ENCODE measurements at regions not wholly inside any gene's neighbourhood (a gene's known extent, or its start where the extent isn't known, plus 50 kb on each side); places are given as distances from the start of the nearest gene placed in this dataset.

DNA sequence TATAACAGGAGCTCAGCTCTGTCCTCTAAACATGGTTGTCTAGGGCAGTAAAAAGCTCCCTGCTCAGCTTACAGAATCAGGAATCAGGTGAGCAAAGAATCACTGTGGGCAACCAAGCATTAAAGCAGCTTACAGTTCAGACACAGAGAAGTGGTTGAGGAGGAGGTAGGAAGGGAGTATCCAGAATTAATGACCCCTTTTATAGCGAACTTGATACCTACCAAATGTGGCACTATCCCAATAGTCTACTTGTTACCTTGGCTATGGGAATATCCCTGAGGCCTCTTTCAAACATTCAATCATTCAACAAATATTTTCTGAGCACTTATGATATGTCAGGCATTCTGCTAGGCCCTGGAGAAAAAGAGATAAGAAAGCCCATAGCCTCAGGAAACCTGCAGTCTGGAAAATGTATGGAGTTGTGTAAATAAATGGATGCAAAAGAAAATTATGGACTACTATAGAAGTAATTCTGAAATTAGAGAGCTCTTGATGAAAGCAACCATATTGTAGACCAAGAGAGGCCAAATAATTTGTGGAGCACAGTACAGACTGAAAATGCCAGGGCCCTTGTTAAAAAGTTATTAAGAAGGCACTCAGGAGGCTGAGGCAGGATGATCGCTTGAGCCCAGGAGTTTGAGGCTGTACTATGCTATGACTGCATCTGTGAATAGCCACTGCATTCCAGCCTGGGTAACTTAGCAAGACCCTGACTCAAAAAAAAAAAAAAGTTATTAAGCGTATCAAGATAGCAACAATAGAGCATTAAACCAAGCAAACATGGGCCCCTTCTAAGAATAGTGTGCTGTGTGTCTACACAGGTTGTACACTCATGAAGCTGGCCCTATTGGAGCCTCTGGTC lies 134.0 kb upstream of the CPSF6 start:
- peaks cover 0 to 4% (median 3%) of the 10 kb centered on the region in 3 donors for H3K4me1 Mint-ChIP-seq
- H3K27me3 Mint-ChIP-seq = peaks cover 0 to 4% of the 10 kb centered on the region in 2 donors
- H3K9me3 Mint-ChIP-seq = no peaks in the 10 kb centered on the region
- POLR2A ChIA-PET = no interaction called here
- H3K27ac ChIP-seq (ENCODE audit: low read length) = no peak overlapping the region
- ATAC-seq (replicated peaks in 1 of 4) = no peak
- CTCF ChIA-PET = no interaction called here
- H3K9me3 ChIP-seq = no peaks in the 10 kb centered on the region
- 100% methylated on average over 1 of the region's 3 CpGs for WGBS (ENCODE audit: insufficient coverage)
- H3K4me3 ChIP-seq (ENCODE audit: control insufficient read depth in 1 of 2, extremely low read depth in 1 of 2, low read length in 1 of 2) = no peak overlapping the region
- no peaks in the 10 kb centered on the region for H3K27me3 ChIP-seq (replicated peaks in 1 of 2; ENCODE audit: control insufficient read depth in 2 of 2, extremely low read depth in 1 of 2, insufficient read depth in 2 of 2, low read length in 1 of 2)
- no peak overlapping the region for H3K4me3 Mint-ChIP-seq
- no peaks in the 10 kb centered on the region for H3K36me3 ChIP-seq (ENCODE audit: control insufficient read depth in 2 of 2, extremely low read depth in 1 of 2, insufficient read depth in 1 of 2, low read length in 1 of 2)
- DNase-seq = no peak
- no peak overlapping the region for H3K27ac Mint-ChIP-seq
- no peaks in the 10 kb centered on the region for H3K36me3 Mint-ChIP-seq
- H3K4me1 ChIP-seq (ENCODE audit: control insufficient read depth in 1 of 2, extremely low read depth in 1 of 2, insufficient read depth in 2 of 2, low read length in 2 of 2) = no peaks in the 10 kb centered on the region

DNA sequence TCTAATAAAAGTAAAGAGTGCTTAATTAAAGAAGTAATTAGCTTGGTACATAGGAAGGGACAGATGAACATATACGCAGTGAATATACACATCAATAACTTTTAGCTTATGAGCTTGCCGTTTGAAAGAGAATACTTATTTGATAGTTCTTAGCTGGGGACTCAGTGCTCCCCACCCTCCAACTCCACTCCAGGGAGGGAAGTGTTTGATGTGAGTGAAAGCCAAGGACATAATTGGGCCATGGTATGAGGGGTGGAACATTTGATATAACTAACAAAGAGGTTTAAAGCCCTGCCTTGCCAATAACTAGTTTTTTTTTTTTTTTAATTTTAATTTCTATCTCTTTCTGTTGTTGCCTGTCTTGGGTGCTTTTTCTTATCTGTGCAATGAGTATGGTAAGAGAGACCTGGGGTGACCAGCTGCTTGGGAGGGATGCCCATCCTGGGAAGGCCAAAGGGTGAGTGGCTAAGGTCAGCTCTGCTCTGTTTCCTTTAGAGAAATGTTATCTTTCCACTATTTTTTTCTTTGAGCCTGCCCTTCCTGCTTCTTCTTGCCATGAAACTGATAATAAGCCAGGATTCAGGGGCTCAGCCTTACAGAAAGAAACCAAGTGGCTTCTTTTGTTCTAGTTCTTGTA lies 132.8 kb upstream of the CPSF6 start:
- H3K27ac Mint-ChIP-seq = no peak overlapping the region
- WGBS (ENCODE audit: insufficient coverage) = no CpG with 5 or more reads among the region's 2 CpGs
- CTCF ChIA-PET = no interaction called here

DNA sequence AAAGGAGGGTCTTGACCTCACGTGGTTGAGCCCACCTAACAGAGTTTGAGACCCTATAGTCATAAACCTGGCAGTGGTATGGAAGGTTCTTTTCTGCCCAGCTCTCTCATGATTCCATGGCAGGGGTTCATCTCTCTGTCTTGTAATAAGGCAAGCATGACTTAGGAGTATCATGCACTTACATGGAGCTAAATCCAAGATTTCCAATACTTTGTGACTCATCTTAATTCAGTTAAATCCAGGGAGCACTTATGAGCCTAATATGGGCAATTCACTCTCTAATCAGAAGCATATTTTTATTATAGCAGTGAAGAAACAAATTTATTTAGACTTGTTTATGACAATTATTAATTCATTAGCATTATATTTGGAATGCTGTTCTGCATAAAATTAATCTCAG lies 131.8 kb upstream of the CPSF6 start:
- H3K4me1 ChIP-seq (ENCODE audit: control insufficient read depth in 1 of 2, extremely low read depth in 1 of 2, insufficient read depth in 2 of 2, low read length in 2 of 2) = no peaks in the 10 kb centered on the region
- Mint-ChIP-seq H3K9me3 (no peaks in the 10 kb centered on the region), H3K27ac (no peak overlapping the region), H3K4me3 (no peak overlapping the region), H3K4me1 (peaks cover 0 to 4% (median 3%) of the 10 kb centered on the region in 3 donors), H3K36me3 (no peaks in the 10 kb centered on the region), H3K27me3 (peaks cover 0 to 4% of the 10 kb centered on the region in 2 donors)
- no CpG with 5 or more reads among the region's 1 CpG for WGBS (ENCODE audit: insufficient coverage)
- no peak overlapping the region for H3K4me3 ChIP-seq (ENCODE audit: control insufficient read depth in 1 of 2, extremely low read depth in 1 of 2, low read length in 1 of 2)
- no peak for DNase-seq
- ATAC-seq (replicated peaks in 1 of 4) = no peak
- ChIA-PET CTCF (no interaction called here), POLR2A (no interaction called here)
- H3K36me3 ChIP-seq (ENCODE audit: control insufficient read depth in 2 of 2, extremely low read depth in 1 of 2, insufficient read depth in 1 of 2, low read length in 1 of 2) = no peaks in the 10 kb centered on the region
- H3K27me3 ChIP-seq (replicated peaks in 1 of 2; ENCODE audit: control insufficient read depth in 2 of 2, extremely low read depth in 1 of 2, insufficient read depth in 2 of 2, low read length in 1 of 2) = no peaks in the 10 kb centered on the region
- H3K27ac ChIP-seq (ENCODE audit: low read length) = no peak overlapping the region
- no peaks in the 10 kb centered on the region for H3K9me3 ChIP-seq

More for the DNA sequence above, 132.8 kb upstream of the CPSF6 start:
- Histone ChIP-seq H3K27me3 (replicated peaks in 1 of 2; ENCODE audit: control insufficient read depth in 2 of 2, extremely low read depth in 1 of 2, insufficient read depth in 2 of 2, low read length in 1 of 2) (no peaks in the 10 kb centered on the region), H3K4me1 (ENCODE audit: control insufficient read depth in 1 of 2, extremely low read depth in 1 of 2, insufficient read depth in 2 of 2, low read length in 2 of 2) (no peaks in the 10 kb centered on the region), H3K4me3 (ENCODE audit: control insufficient read depth in 1 of 2, extremely low read depth in 1 of 2, low read length in 1 of 2) (no peak overlapping the region), H3K27ac (ENCODE audit: low read length) (no peak overlapping the region), H3K36me3 (ENCODE audit: control insufficient read depth in 2 of 2, extremely low read depth in 1 of 2, insufficient read depth in 1 of 2, low read length in 1 of 2) (no peaks in the 10 kb centered on the region), H3K9me3 (no peaks in the 10 kb centered on the region)
- no peak for ATAC-seq (replicated peaks in 1 of 4)
- peaks cover 0 to 4% of the 10 kb centered on the region in 2 donors for H3K27me3 Mint-ChIP-seq
- no peaks in the 10 kb centered on the region for H3K9me3 Mint-ChIP-seq
- DNase-seq = no peak
- peaks cover 0 to 4% (median 3%) of the 10 kb centered on the region in 3 donors for H3K4me1 Mint-ChIP-seq
- H3K4me3 Mint-ChIP-seq = no peak overlapping the region
- H3K36me3 Mint-ChIP-seq = no peaks in the 10 kb centered on the region
- POLR2A ChIA-PET = interaction anchor here in 1 of 2 donors (0.7 kb wide), 1 partner anchor 117 kb away, joined by 4 read pairs; no protein-coding TSS in a partner anchor

DNA sequence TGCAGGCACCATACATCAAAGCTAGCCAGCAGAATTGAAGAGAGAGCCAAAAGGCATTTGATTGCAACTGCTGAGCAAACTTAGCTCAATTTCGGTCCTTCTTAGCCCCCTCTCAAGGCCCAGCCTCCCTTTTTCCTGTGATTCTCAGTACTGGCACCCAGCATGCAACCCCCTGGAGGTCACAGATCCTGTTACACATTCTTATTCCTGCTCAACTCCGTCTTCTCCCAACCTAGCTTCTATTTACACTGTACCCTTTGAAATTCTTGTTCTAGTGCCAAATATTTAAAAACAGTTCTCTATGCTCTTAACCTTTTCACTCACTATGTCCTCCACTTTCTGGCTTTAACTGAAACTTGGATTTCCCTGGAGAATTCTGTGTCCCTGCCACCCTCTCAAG lies 131.3 kb upstream of the CPSF6 start:
- Mint-ChIP-seq H3K9me3 (no peaks in the 10 kb centered on the region), H3K27ac (no peak overlapping the region), H3K4me3 (no peak overlapping the region), H3K27me3 (peaks cover 0 to 4% of the 10 kb centered on the region in 2 donors), H3K36me3 (no peaks in the 10 kb centered on the region), H3K4me1 (peaks cover 0 to under 1% (median 0%) of the 10 kb centered on the region in 3 donors)
- 49% methylated on average over 2 of the region's 2 CpGs for WGBS (ENCODE audit: insufficient coverage)
- Histone ChIP-seq H3K4me1 (ENCODE audit: control insufficient read depth in 1 of 2, extremely low read depth in 1 of 2, insufficient read depth in 2 of 2, low read length in 2 of 2) (no peaks in the 10 kb centered on the region), H3K9me3 (no peaks in the 10 kb centered on the region), H3K4me3 (ENCODE audit: control insufficient read depth in 1 of 2, extremely low read depth in 1 of 2, low read length in 1 of 2) (no peak overlapping the region), H3K27ac (ENCODE audit: low read length) (no peak overlapping the region), H3K36me3 (ENCODE audit: control insufficient read depth in 2 of 2, extremely low read depth in 1 of 2, insufficient read depth in 1 of 2, low read length in 1 of 2) (no peaks in the 10 kb centered on the region), H3K27me3 (replicated peaks in 1 of 2; ENCODE audit: control insufficient read depth in 2 of 2, extremely low read depth in 1 of 2, insufficient read depth in 2 of 2, low read length in 1 of 2) (no peaks in the 10 kb centered on the region)
- CTCF ChIA-PET = no interaction called here
- ATAC-seq (replicated peaks in 1 of 4) = no peak
- POLR2A ChIA-PET = no interaction called here
- DNase-seq = no peak

DNA sequence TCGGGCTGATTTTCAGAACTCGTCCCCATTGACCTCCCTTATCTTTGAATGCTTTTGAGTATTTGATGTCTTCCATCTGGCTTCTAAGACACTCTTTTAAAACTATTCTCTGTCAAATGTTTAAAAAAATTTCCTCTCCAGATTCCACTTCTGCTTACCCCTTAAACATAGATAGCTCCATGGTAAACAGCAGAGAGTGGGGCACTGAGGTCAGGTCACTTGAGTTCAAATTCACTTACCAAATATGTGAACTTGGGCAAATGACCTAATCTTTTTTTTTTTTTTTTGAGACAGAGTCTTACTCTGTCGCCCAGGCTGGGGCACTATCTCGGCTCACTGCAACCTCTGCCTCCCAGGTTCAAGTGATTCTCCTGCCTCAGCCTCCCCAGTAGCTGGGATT lies 126.8 kb upstream of the CPSF6 start:
- Mint-ChIP-seq H3K4me3 (no peak overlapping the region), H3K27me3 (peaks cover 0 to 6% of the 10 kb centered on the region in 2 donors), H3K27ac (no peak overlapping the region), H3K9me3 (no peaks in the 10 kb centered on the region), H3K36me3 (no peaks in the 10 kb centered on the region), H3K4me1 (no peaks in the 10 kb centered on the region)
- H3K4me3 ChIP-seq (ENCODE audit: control insufficient read depth in 1 of 2, extremely low read depth in 1 of 2, low read length in 1 of 2) = no peak overlapping the region
- H3K4me1 ChIP-seq (ENCODE audit: control insufficient read depth in 1 of 2, extremely low read depth in 1 of 2, insufficient read depth in 2 of 2, low read length in 2 of 2) = no peaks in the 10 kb centered on the region
- H3K36me3 ChIP-seq (ENCODE audit: control insufficient read depth in 2 of 2, extremely low read depth in 1 of 2, insufficient read depth in 1 of 2, low read length in 1 of 2) = no peaks in the 10 kb centered on the region
- ATAC-seq (replicated peaks in 1 of 4) (no peak), DNase-seq (no peak)
- ChIA-PET POLR2A (no interaction called here), CTCF (interaction anchor here (0.5 to 1.0 kb wide), 2 partner anchors 103 to 1317 kb away, joined by 3 to 5 read pairs; no protein-coding TSS in a partner anchor)
- peaks cover 0 to 3% of the 10 kb centered on the region in 2 experiments for H3K27me3 ChIP-seq (replicated peaks in 1 of 2; ENCODE audit: control insufficient read depth in 2 of 2, extremely low read depth in 1 of 2, insufficient read depth in 2 of 2, low read length in 1 of 2)
- WGBS (ENCODE audit: insufficient coverage) = no CpG with 5 or more reads among the region's 4 CpGs
- no peaks in the 10 kb centered on the region for H3K9me3 ChIP-seq
- no peak overlapping the region for H3K27ac ChIP-seq (ENCODE audit: low read length)

DNA sequence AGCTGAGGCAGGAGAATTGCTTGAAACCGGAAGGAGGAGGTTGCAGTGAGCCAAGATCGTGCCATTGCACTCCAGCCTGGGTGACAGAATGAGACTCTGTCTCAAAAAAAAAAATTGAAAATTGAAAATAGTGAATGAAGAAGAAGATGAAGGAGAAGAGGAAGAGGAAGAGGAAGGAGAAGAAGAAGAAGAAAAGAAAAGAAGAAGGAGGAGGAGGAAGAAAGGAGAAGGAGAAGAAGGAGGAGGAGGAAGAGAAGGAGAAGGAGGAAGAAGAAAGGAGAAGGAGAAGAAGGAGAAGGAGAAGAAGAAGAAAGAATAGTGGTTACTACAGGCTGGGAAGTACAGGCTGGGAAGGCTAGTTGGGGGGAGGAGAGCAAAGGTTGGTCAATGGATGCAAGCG lies 124.3 kb upstream of the CPSF6 start:
- Mint-ChIP-seq H3K4me3 (no peak overlapping the region), H3K27me3 (peaks cover 0 to 2% of the 10 kb centered on the region in 2 donors), H3K27ac (no peak overlapping the region), H3K36me3 (no peaks in the 10 kb centered on the region), H3K4me1 (no peaks in the 10 kb centered on the region), H3K9me3 (no peaks in the 10 kb centered on the region)
- H3K27ac ChIP-seq (ENCODE audit: low read length) = no peak overlapping the region
- ChIA-PET POLR2A (no interaction called here), CTCF (no interaction called here)
- WGBS (ENCODE audit: insufficient coverage) = 92% methylated on average over 2 of the region's 3 CpGs
- H3K27me3 ChIP-seq (replicated peaks in 1 of 2; ENCODE audit: control insufficient read depth in 2 of 2, extremely low read depth in 1 of 2, insufficient read depth in 2 of 2, low read length in 1 of 2) = peaks cover 0 to 3% of the 10 kb centered on the region in 2 experiments
- no peaks in the 10 kb centered on the region for H3K9me3 ChIP-seq
- no peak overlapping the region for H3K4me3 ChIP-seq (ENCODE audit: control insufficient read depth in 1 of 2, extremely low read depth in 1 of 2, low read length in 1 of 2)
- no peaks in the 10 kb centered on the region for H3K4me1 ChIP-seq (ENCODE audit: control insufficient read depth in 1 of 2, extremely low read depth in 1 of 2, insufficient read depth in 2 of 2, low read length in 2 of 2)
- ATAC-seq (replicated peaks in 1 of 4) (no peak), DNase-seq (no peak)
- no peaks in the 10 kb centered on the region for H3K36me3 ChIP-seq (ENCODE audit: control insufficient read depth in 2 of 2, extremely low read depth in 1 of 2, insufficient read depth in 1 of 2, low read length in 1 of 2)

All from T-cell (primary cell).